Mucosa of descending colon (tissue), 3 donors: ENCODE measurements at regions not wholly inside any gene's neighbourhood (a gene's known extent, or its start where the extent isn't known, plus 50 kb on each side); places are given as distances from the start of the nearest gene placed in this dataset.

ENCODE experiments used
- ATAC-seq: fragments of 200-7000 bp; cut with Tn5 transposase; one replicate; pipeline ENCODE4 v1.9.1; 2020; ENCODE audit warnings: mild to moderate bottlenecking, moderate library complexity
- DNase-seq, 3 donors: peaks; one replicate each; pipeline ENCODE4 v3.0.0-alpha.2; 2020
- H3K36me3 ChIP-seq: fragments of 200-600 bp; one replicate; pipeline ENCODE4 v1.8.0; 2021; ENCODE audit warnings: low read depth, mild to moderate bottlenecking
- H3K4me1 ChIP-seq: fragments of 200-600 bp; one replicate; pipeline ENCODE4 v1.8.0; 2021; ENCODE audit warnings: low read depth, mild to moderate bottlenecking
- H3K4me3 ChIP-seq: fragments of 200-600 bp; one replicate; pipeline ENCODE4 v1.8.0; 2021; ENCODE audit warnings: mild to moderate bottlenecking
- H3K9me3 ChIP-seq: fragments of 200-600 bp; one replicate; pipeline ENCODE4 v1.8.0; 2021; ENCODE audit warnings: mild to moderate bottlenecking
- CTCF ChIP-seq: fragments of 200-600 bp; IDR thresholded peaks from one replicate; pipeline ENCODE4 v1.8.0; 2022; ENCODE audit warnings: antibody characterized with exemption, mild to moderate bottlenecking
- intact Hi-C, 2 donors: fragments of 100-400 bp; cut with DNase I in 1 of 2; cut with micrococcal nuclease in 1 of 2; formaldehyde crosslinking; loops; one replicate each; pipeline versions ENCODE4 v1.11.0 to v1.11.1; 2022; cut with DNase I, micrococcal nuclease
- donor health status: DM: no; HTN: no; CAD: no; lungs with moderate emphysema.
- donor health status: DM: no; HTN: no; CAD: no.
- donor health status: DM: no; HTN: yes; CAD: no.

- Histone ChIP-seq H3K4me3 (no peak overlapping the region), H3K4me1 (no peaks in the 10 kb centered on the region), H3K36me3 (no peaks in the 10 kb centered on the region), H3K9me3 (no peaks in the 10 kb centered on the region)
- intact Hi-C loops, result loop anchor here (5.0 to 10.0 kb wide), 2 partner anchors 305 to 328 kb away; no protein-coding TSS in a partner anchor
- no peak for DNase-seq
- ATAC-seq, result no peak
- no peak for TF ChIP-seq CTCF
These were observed 166.0 kb upstream of the EEPD1 start for GRCh38 chr7:35987016-35987415.

GRCh38 chr7:35988105-35988504 lies 164.9 kb upstream of the EEPD1 start:
- ATAC-seq (no peak), DNase-seq (no peak)
- H3K4me1 ChIP-seq, result no peaks in the 10 kb centered on the region
- intact Hi-C loops, result loop anchor here (5.0 to 10.0 kb wide), 2 partner anchors 304 to 327 kb away; no protein-coding TSS in a partner anchor
- no peaks in the 10 kb centered on the region for H3K36me3 ChIP-seq
- no peaks in the 10 kb centered on the region for H3K9me3 ChIP-seq
- no peak for TF ChIP-seq CTCF
- H3K4me3 ChIP-seq, result no peak overlapping the region

- TF ChIP-seq CTCF, result no peak
- no peak for ATAC-seq
- Histone ChIP-seq H3K4me1 (no peaks in the 10 kb centered on the region), H3K36me3 (no peaks in the 10 kb centered on the region), H3K9me3 (no peaks in the 10 kb centered on the region), H3K4me3 (no peak overlapping the region)
- intact Hi-C loops, result loop anchor here (5.0 to 10.0 kb wide), 2 partner anchors 303 to 326 kb away; no protein-coding TSS in a partner anchor
- no peak for DNase-seq
These were observed 164.2 kb upstream of the EEPD1 start for GRCh38 chr7:35988818-35989217.

GRCh38 chr7:35991511-35992232 lies 161.4 kb upstream of the EEPD1 start:
- no peaks in the 10 kb centered on the region for H3K4me1 ChIP-seq
- no peaks in the 10 kb centered on the region for H3K36me3 ChIP-seq
- H3K9me3 ChIP-seq, result no peaks in the 10 kb centered on the region
- TF ChIP-seq CTCF, result no peak
- ATAC-seq (no peak), DNase-seq (no peak)
- intact Hi-C loops, result no loop called here
- no peak overlapping the region for H3K4me3 ChIP-seq

GRCh38 chr7:35992436-35992835 lies 160.6 kb upstream of the EEPD1 start:
- H3K9me3 ChIP-seq, result no peaks in the 10 kb centered on the region
- H3K4me1 ChIP-seq, result no peaks in the 10 kb centered on the region
- intact Hi-C loops, result no loop called here
- no peaks in the 10 kb centered on the region for H3K36me3 ChIP-seq
- TF ChIP-seq CTCF, result no peak
- no peak for ATAC-seq
- no peak overlapping the region for H3K4me3 ChIP-seq
- DNase-seq, result no peak

- DNase-seq (no peak), ATAC-seq (no peak)
- TF ChIP-seq CTCF, result no peak
- H3K4me3 ChIP-seq, result no peak overlapping the region
- H3K36me3 ChIP-seq, result no peaks in the 10 kb centered on the region
- intact Hi-C loops, result no loop called here
- H3K9me3 ChIP-seq, result no peaks in the 10 kb centered on the region
- H3K4me1 ChIP-seq, result no peaks in the 10 kb centered on the region
These were observed 159.9 kb upstream of the EEPD1 start for GRCh38 chr7:35993113-35993512.
